ENCODE measurements at regions not wholly inside any gene's neighbourhood (a gene's known extent, or its start where the extent isn't known, plus 50 kb on each side); places are given as distances from the start of the nearest gene placed in this dataset.
"Not testable (repeated sequence)": the region's sequence is repeated elsewhere in the genome, so short reads cannot be mapped to it uniquely, and the experiment has no call there.

- no peaks in the 10 kb centered on the region for H3K4me1 Mint-ChIP-seq
- no peak overlapping the region for H3K4me3 Mint-ChIP-seq
- no peaks in the 10 kb centered on the region for H3K27me3 Mint-ChIP-seq
- no peak for ATAC-seq (ENCODE audit: low read depth)
- no peak for DNase-seq
- no peak overlapping the region for H3K27ac Mint-ChIP-seq
- ChIA-PET POLR2A (no interaction called here), CTCF (no interaction called here)
- no peaks in the 10 kb centered on the region for H3K9me3 Mint-ChIP-seq
- intact Hi-C loops (cut with micrococcal nuclease) = no loop called here
- TF ChIP-seq CTCF (IDR thresholded peaks at IDR 0.05) = no peak
- H3K36me3 Mint-ChIP-seq (ENCODE audit: low read depth) = no peaks in the 10 kb centered on the region
Measured at GRCh38 chr13:100951016-100951415, 276.4 kb upstream of the TMTC4 start.

GRCh38 chr13:100948937-100949336 is 274.3 kb upstream of the TMTC4 start:
- POLR2A ChIA-PET; H3K4me1 Mint-ChIP-seq; ATAC-seq (ENCODE audit: low read depth); H3K27me3 Mint-ChIP-seq; H3K27ac Mint-ChIP-seq; DNase-seq; CTCF ChIA-PET; H3K36me3 Mint-ChIP-seq (ENCODE audit: low read depth); H3K9me3 Mint-ChIP-seq; intact Hi-C loops (cut with micrococcal nuclease); H3K4me3 Mint-ChIP-seq: not testable (repeated sequence)

- Mint-ChIP-seq H3K4me1 (no peaks in the 10 kb centered on the region), H3K9me3 (no peaks in the 10 kb centered on the region), H3K27me3 (no peaks in the 10 kb centered on the region), H3K27ac (no peak overlapping the region), H3K4me3 (no peak overlapping the region), H3K36me3 (ENCODE audit: low read depth) (no peaks in the 10 kb centered on the region)
- ChIA-PET POLR2A (no interaction called here), CTCF (no interaction called here)
- TF ChIP-seq CTCF (IDR thresholded peaks at IDR 0.05) = no peak
- ATAC-seq (ENCODE audit: low read depth) (no peak), DNase-seq (no peak)
- intact Hi-C loops (cut with micrococcal nuclease) = no loop called here
Measured at GRCh38 chr13:100946588-100946987, 272.0 kb upstream of the TMTC4 start.

- DNase-seq (no peak), ATAC-seq (ENCODE audit: low read depth) (no peak)
- H3K9me3 Mint-ChIP-seq = no peaks in the 10 kb centered on the region
- no peak overlapping the region for H3K4me3 Mint-ChIP-seq
- no peaks in the 10 kb centered on the region for H3K36me3 Mint-ChIP-seq (ENCODE audit: low read depth)
- POLR2A ChIA-PET = no interaction called here
- no peak overlapping the region for H3K27ac Mint-ChIP-seq
- no peaks in the 10 kb centered on the region for H3K27me3 Mint-ChIP-seq
- TF ChIP-seq CTCF (IDR thresholded peaks at IDR 0.05) = no peak
- H3K4me1 Mint-ChIP-seq = no peaks in the 10 kb centered on the region
- intact Hi-C loops (cut with micrococcal nuclease) = no loop called here
- CTCF ChIA-PET = no interaction called here
Measured at GRCh38 chr13:100944791-100945345, 270.3 kb upstream of the TMTC4 start.

GRCh38 chr13:100942742-100943141 is 268.1 kb upstream of the TMTC4 start:
- no peak for DNase-seq
- no peak for ATAC-seq (ENCODE audit: low read depth)
- no peaks in the 10 kb centered on the region for H3K4me1 Mint-ChIP-seq
- H3K36me3 Mint-ChIP-seq (ENCODE audit: low read depth) = no peaks in the 10 kb centered on the region
- intact Hi-C loops (cut with micrococcal nuclease) = no loop called here
- TF ChIP-seq CTCF (IDR thresholded peaks at IDR 0.05) = no peak
- ChIA-PET CTCF (no interaction called here), POLR2A (no interaction called here)
- no peaks in the 10 kb centered on the region for H3K27me3 Mint-ChIP-seq
- H3K27ac Mint-ChIP-seq = no peak overlapping the region
- H3K9me3 Mint-ChIP-seq = no peaks in the 10 kb centered on the region
- H3K4me3 Mint-ChIP-seq = no peak overlapping the region

All from activated B cell treated with CpG ODN at 0.5 μM for 24 hours (primary cell).